ENCODE measurements at regions not wholly inside any gene's neighbourhood (a gene's known extent, or its start where the extent isn't known, plus 50 kb on each side); places are given as distances from the start of the nearest gene placed in this dataset.

- H3K4me3 ChIP-seq (replicated peaks; ENCODE audit: insufficient read depth, low read length) = no peak overlapping the region
- DNase-seq (ENCODE audit: low read depth in 1 of 2, low spot score in 1 of 2) = no peak
- no peaks in the 10 kb centered on the region for H3K27me3 ChIP-seq (ENCODE audit: insufficient read depth, poor library complexity, severe bottlenecking)
- no peak for TF ChIP-seq POLR2AphosphoS5 (IDR thresholded peaks at IDR 0.05; ENCODE audit: low read depth)
- TF ChIP-seq GABPA (IDR thresholded peaks at IDR 0.05; ENCODE audit: low read depth) = no peak
- TF ChIP-seq REST (IDR thresholded peaks at IDR 0.05; ENCODE audit: insufficient replicate concordance, low read depth) = no peak
- no peak for TF ChIP-seq SPI1 (IDR thresholded peaks at IDR 0.05; ENCODE audit: borderline replicate concordance, low read depth)
- no peak for TF ChIP-seq CTCF (IDR thresholded peaks at IDR 0.05; ENCODE audit: insufficient read depth, low read length)
- no peak overlapping the region for H3K27ac ChIP-seq (replicated peaks)
These were observed 646.7 kb upstream of the PTCHD4 start for GRCh38 chr6:48757661-48758060.

GRCh38 chr6:48755315-48755714, 644.3 kb upstream of the PTCHD4 start:
- H3K27ac ChIP-seq (replicated peaks) = no peak overlapping the region
- no peak overlapping the region for H3K4me3 ChIP-seq (replicated peaks; ENCODE audit: insufficient read depth, low read length)
- TF ChIP-seq REST (IDR thresholded peaks at IDR 0.05; ENCODE audit: insufficient replicate concordance, low read depth) (no peak), POLR2AphosphoS5 (IDR thresholded peaks at IDR 0.05; ENCODE audit: low read depth) (no peak), CTCF (IDR thresholded peaks at IDR 0.05; ENCODE audit: insufficient read depth, low read length) (no peak), SPI1 (IDR thresholded peaks at IDR 0.05; ENCODE audit: borderline replicate concordance, low read depth) (no peak), GABPA (IDR thresholded peaks at IDR 0.05; ENCODE audit: low read depth) (no peak)
- DNase-seq (ENCODE audit: low read depth in 1 of 2, low spot score in 1 of 2) = no peak
- no peaks in the 10 kb centered on the region for H3K27me3 ChIP-seq (ENCODE audit: insufficient read depth, poor library complexity, severe bottlenecking)

- TF ChIP-seq GABPA (IDR thresholded peaks at IDR 0.05; ENCODE audit: low read depth) (no peak), POLR2AphosphoS5 (IDR thresholded peaks at IDR 0.05; ENCODE audit: low read depth) (no peak), REST (IDR thresholded peaks at IDR 0.05; ENCODE audit: insufficient replicate concordance, low read depth) (no peak), SPI1 (IDR thresholded peaks at IDR 0.05; ENCODE audit: borderline replicate concordance, low read depth) (no peak), CTCF (IDR thresholded peaks at IDR 0.05; ENCODE audit: insufficient read depth, low read length) (no peak)
- Histone ChIP-seq H3K4me3 (replicated peaks; ENCODE audit: insufficient read depth, low read length) (no peak overlapping the region), H3K27me3 (ENCODE audit: insufficient read depth, poor library complexity, severe bottlenecking) (no peaks in the 10 kb centered on the region), H3K27ac (replicated peaks) (no peak overlapping the region)
- no peak for DNase-seq (ENCODE audit: low read depth in 1 of 2, low spot score in 1 of 2)
These were observed 643.6 kb upstream of the PTCHD4 start for GRCh38 chr6:48754641-48755040.
